ENCODE measurements at regions not wholly inside any gene's neighbourhood (a gene's known extent, or its start where the extent isn't known, plus 50 kb on each side); places are given as distances from the start of the nearest gene placed in this dataset.

GRCh38 chr5:103918668-103919367, 356.2 kb upstream of the NUDT12 start:
- DNase-seq = peak; percentile 10

- DNase-seq = no peak
Measured at GRCh38 chr5:103915081-103915480, 352.5 kb upstream of the NUDT12 start.

- no peak for DNase-seq
Measured at GRCh38 chr5:103910786-103911185, 348.2 kb upstream of the NUDT12 start.

GRCh38 chr5:103910011-103910410, 347.4 kb upstream of the NUDT12 start:
- no peak for DNase-seq

- no peak for DNase-seq
Measured at GRCh38 chr5:103909391-103909790, 346.8 kb upstream of the NUDT12 start.

GRCh38 chr5:103908336-103909080, 345.9 kb upstream of the NUDT12 start:
- DNase-seq = no peak

GRCh38 chr5:103907001-103907400, 344.4 kb upstream of the NUDT12 start:
- DNase-seq = no peak

- DNase-seq = no peak
Measured at GRCh38 chr5:103904651-103905050, 342.1 kb upstream of the NUDT12 start.

- no peak for DNase-seq
Measured at GRCh38 chr5:103902893-103903292, 340.3 kb upstream of the NUDT12 start.

GRCh38 chr5:103901885-103902284, 339.3 kb upstream of the NUDT12 start:
- DNase-seq = no peak

- no peak for DNase-seq
Measured at GRCh38 chr5:103896593-103896992, 334.0 kb upstream of the NUDT12 start.

- no peak for DNase-seq
Measured at GRCh38 chr5:103895738-103896137, 333.1 kb upstream of the NUDT12 start.

- peak; percentile 17 for DNase-seq
Measured at GRCh38 chr5:103894882-103895281, 332.3 kb upstream of the NUDT12 start.

GRCh38 chr5:103891151-103891550, 328.6 kb upstream of the NUDT12 start:
- no peak for DNase-seq

GRCh38 chr5:103890313-103890712, 327.7 kb upstream of the NUDT12 start:
- DNase-seq = no peak

GRCh38 chr5:103889500-103890209, 327.1 kb upstream of the NUDT12 start:
- no peak for DNase-seq

- peak; percentile 74 for DNase-seq
Measured at GRCh38 chr5:103886826-103887225, 324.2 kb upstream of the NUDT12 start.

- DNase-seq = no peak
Measured at GRCh38 chr5:103883143-103883542, 320.6 kb upstream of the NUDT12 start.

GRCh38 chr5:103881560-103881959, 319.0 kb upstream of the NUDT12 start:
- DNase-seq = no peak

GRCh38 chr5:103867857-103868598, 305.4 kb upstream of the NUDT12 start:
- no peak for DNase-seq

GRCh38 chr5:103866169-103866568, 303.6 kb upstream of the NUDT12 start:
- DNase-seq = no peak

GRCh38 chr5:103862398-103862797, 299.8 kb upstream of the NUDT12 start:
- peak; percentile 75 for DNase-seq

- DNase-seq = no peak
Measured at GRCh38 chr5:103860327-103860726, 297.7 kb upstream of the NUDT12 start.

All from NCI-H226 (cell line).